PC-9 (cell line): ENCODE measurements at regions not wholly inside any gene's neighbourhood (a gene's known extent, or its start where the extent isn't known, plus 50 kb on each side); places are given as distances from the start of the nearest gene placed in this dataset.

Source experiments
- BruUV-seq: library from RNA; stranded (reverse); fragments of 400-500 nt; replicated peaks from 2 replicates; lab custom pipeline; 2021; lab: Mats Ljungman, UMichigan
- CTCF ChIA-PET: fragments of 300-600 bp; sonication (Branson Sonifier 250); formaldehyde crosslinking; loops from one replicate; lab custom pipeline; 2022; ENCODE audit warnings: antibody characterized with exemption; lab: Charles Lee
- POLR2A ChIA-PET: fragments of 300-600 bp; sonication (Branson Sonifier 250); formaldehyde crosslinking; loops from one replicate; lab custom pipeline; 2022; ENCODE audit warnings: antibody characterized with exemption; ENCODE audit not compliant: unreplicated experiment; lab: Charles Lee
- DNase-seq, 2 experiments: peaks; one replicate each; pipeline versions ENCODE4 v3.0.0 to v3.0.0-alpha.2; 2015 to 2022; ENCODE audit warnings: mixed read lengths in 1 of 2
- H2AFZ ChIP-seq: fragments of 200-600 bp; sonication (generic); 2 replicates; pipeline ENCODE4 v1.8.1; 2017; ENCODE audit warnings: antibody characterized with exemption
- H3F3A ChIP-seq: fragments of 200-600 bp; sonication (generic); 2 replicates; pipeline ENCODE4 v1.8.1; 2017; ENCODE audit warnings: antibody characterized with exemption, mild to moderate bottlenecking, low read depth; ENCODE audit not compliant: insufficient read depth
- H3K27ac ChIP-seq: fragments of 200-600 bp; sonication (generic); 2 replicates; pipeline ENCODE4 v1.6.1; 2016; ENCODE audit warnings: mixed run types
- H3K27me3 ChIP-seq: fragments of 200-600 bp; sonication (generic); 2 replicates; pipeline ENCODE4 v1.6.1; 2016; ENCODE audit warnings: low read depth, mixed run types; ENCODE audit not compliant: insufficient read depth
- H3K36me3 ChIP-seq: fragments of 200-600 bp; sonication (generic); 2 replicates; pipeline ENCODE4 v1.6.1; 2016; ENCODE audit warnings: low read depth, mixed run types
- H3K4me1 ChIP-seq: fragments of 200-600 bp; sonication (generic); replicated peaks from 2 replicates; pipeline ENCODE4 v1.6.1; 2016; ENCODE audit warnings: mixed run types; ENCODE audit not compliant: insufficient read depth
- H3K4me2 ChIP-seq: fragments of 200-600 bp; sonication (generic); 2 replicates; pipeline ENCODE4 v1.6.1; 2017; ENCODE audit warnings: mixed run types
- H3K4me3 ChIP-seq: fragments of 200-600 bp; sonication (generic); 2 replicates; pipeline ENCODE4 v1.6.1; 2016; ENCODE audit warnings: mixed run types
- H3K79me2 ChIP-seq: fragments of 200-600 bp; sonication (generic); 2 replicates; pipeline ENCODE4 v1.6.1; 2017; ENCODE audit warnings: low read depth, mixed run types
- H3K9me2 ChIP-seq: fragments of 200-600 bp; sonication (generic); 2 replicates; pipeline ENCODE4 v1.8.1; 2017; ENCODE audit warnings: mild to moderate bottlenecking; ENCODE audit not compliant: insufficient read depth
- H3K9me3 ChIP-seq: fragments of 200-600 bp; sonication (generic); 2 replicates; pipeline ENCODE4 v1.8.1; 2016; ENCODE audit warnings: low read depth; ENCODE audit not compliant: insufficient read depth
- H4K20me1 ChIP-seq: fragments of 200-600 bp; sonication (generic); 2 replicates; pipeline ENCODE4 v1.8.1; 2017; ENCODE audit not compliant: insufficient read depth
- EZH2 ChIP-seq: fragments of 200-600 bp; sonication (generic); IDR thresholded peaks from 2 replicates; pipeline ENCODE4 v1.8.0; 2017; ENCODE audit warnings: antibody characterized with exemption, low read depth
- intact Hi-C: fragments of 100-400 bp; cut with micrococcal nuclease; formaldehyde crosslinking; loops from one replicate; pipeline ENCODE4 v1.10.0; 2022; ENCODE audit not compliant: unreplicated experiment
- TF ChIP-seq, protein P1 (sequence below): fragments of 200-600 bp; sonication (generic); conservative IDR thresholded peaks from 2 replicates; pipeline ENCODE4 v1.6.1; 2017; ENCODE audit warnings: mixed run types, antibody characterized with exemption, mild to moderate bottlenecking, moderate library complexity

GRCh38 chr11:95365348-95365747 lies 134.3 kb upstream of the SESN3 start:
- Histone ChIP-seq H3K79me2 (no peaks in the 10 kb centered on the region), H3K4me3 (no peak overlapping the region), H3K4me2 (no peak overlapping the region), H4K20me1 (no peaks in the 10 kb centered on the region), H3K4me1 (peaks cover 7% of the 10 kb centered on the region; the same call in 1 of the 2 replicates), H3F3A (no peaks in the 10 kb centered on the region), H3K9me2 (no peaks in the 10 kb centered on the region), H3K9me3 (no peaks in the 10 kb centered on the region), H3K27me3 (no peaks in the 10 kb centered on the region; the same call in 1 of the 2 replicates), H2AFZ (no peak overlapping the region), H3K27ac (no peak overlapping the region), H3K36me3 (no peaks in the 10 kb centered on the region)
- CTCF ChIA-PET, result no interaction called here
- TF ChIP-seq EZH2, result no peak
- TF ChIP-seq, protein P1, sequence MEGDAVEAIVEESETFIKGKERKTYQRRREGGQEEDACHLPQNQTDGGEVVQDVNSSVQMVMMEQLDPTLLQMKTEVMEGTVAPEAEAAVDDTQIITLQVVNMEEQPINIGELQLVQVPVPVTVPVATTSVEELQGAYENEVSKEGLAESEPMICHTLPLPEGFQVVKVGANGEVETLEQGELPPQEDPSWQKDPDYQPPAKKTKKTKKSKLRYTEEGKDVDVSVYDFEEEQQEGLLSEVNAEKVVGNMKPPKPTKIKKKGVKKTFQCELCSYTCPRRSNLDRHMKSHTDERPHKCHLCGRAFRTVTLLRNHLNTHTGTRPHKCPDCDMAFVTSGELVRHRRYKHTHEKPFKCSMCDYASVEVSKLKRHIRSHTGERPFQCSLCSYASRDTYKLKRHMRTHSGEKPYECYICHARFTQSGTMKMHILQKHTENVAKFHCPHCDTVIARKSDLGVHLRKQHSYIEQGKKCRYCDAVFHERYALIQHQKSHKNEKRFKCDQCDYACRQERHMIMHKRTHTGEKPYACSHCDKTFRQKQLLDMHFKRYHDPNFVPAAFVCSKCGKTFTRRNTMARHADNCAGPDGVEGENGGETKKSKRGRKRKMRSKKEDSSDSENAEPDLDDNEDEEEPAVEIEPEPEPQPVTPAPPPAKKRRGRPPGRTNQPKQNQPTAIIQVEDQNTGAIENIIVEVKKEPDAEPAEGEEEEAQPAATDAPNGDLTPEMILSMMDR, result no peak
- intact Hi-C loops, result no loop called here
- BruUV-seq, result no TSS peak
- no peak for DNase-seq
- POLR2A ChIA-PET, result no interaction called here

DNA sequence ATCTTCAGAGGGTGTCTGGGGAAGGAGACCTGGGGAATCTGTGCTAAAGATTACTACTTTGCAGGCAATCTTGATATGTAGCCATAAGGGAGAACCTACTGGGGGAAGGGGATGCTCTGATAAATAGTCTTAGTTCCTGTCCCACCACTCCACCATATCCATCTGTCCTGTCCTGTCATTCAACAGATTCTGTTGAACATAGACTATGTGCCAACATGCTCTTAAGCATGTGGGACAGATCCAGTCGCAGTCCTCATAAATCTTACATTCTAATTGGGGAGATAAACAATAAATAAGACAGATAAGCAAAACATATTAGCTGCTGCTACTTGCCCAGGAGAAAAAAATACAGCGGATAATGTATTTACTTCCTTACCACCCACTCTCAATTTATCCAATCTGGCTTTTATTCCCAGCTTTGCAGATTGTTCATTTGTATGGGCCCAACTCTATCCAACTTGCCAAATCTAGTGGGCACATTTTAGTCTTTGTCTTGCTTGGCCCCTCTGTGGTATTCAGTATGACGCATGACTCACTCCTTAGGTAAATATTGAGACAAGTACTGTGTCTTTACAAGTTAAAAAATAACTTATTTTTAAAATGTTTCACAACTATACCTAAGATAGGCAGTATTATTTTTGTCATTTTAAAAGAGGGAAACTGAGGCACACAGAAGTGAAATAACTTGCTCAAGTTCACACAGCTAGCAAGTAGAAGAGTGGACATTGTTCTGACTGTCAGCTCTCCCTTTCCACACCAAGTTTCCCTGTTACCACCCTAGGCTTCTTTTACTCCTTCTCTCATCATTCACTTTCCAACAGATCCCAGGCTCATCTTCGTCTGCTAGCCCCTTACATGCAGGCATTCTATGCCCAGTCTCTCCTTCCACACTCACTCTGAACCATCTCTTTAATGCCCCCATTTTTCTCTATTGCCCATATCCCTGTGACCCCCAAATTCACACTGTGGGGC lies 133.6 kb upstream of the SESN3 start:
- Histone ChIP-seq H3K4me3 (no peak overlapping the region), H3K9me3 (no peaks in the 10 kb centered on the region)

GRCh38 chr11:95363708-95364107 lies 132.7 kb upstream of the SESN3 start:
- no TSS peak for BruUV-seq
- POLR2A ChIA-PET, result no interaction called here
- H3K79me2 ChIP-seq, result no peaks in the 10 kb centered on the region
- peaks cover 7% of the 10 kb centered on the region; the same call in 1 of the 2 replicates for H3K4me1 ChIP-seq
- no peak overlapping the region for H3K4me2 ChIP-seq
- no peaks in the 10 kb centered on the region; the same call in 1 of the 2 replicates for H3K27me3 ChIP-seq
- intact Hi-C loops, result no loop called here
- CTCF ChIA-PET, result no interaction called here
- no peaks in the 10 kb centered on the region for H3K36me3 ChIP-seq
- no peaks in the 10 kb centered on the region for H3K9me2 ChIP-seq
- DNase-seq, result no peak
- no peak overlapping the region for H3K27ac ChIP-seq
- H2AFZ ChIP-seq, result no peak overlapping the region
- no peaks in the 10 kb centered on the region for H3K9me3 ChIP-seq
- no peaks in the 10 kb centered on the region for H3F3A ChIP-seq
- no peaks in the 10 kb centered on the region for H4K20me1 ChIP-seq
- TF ChIP-seq, protein P1, result no peak
- no peak for TF ChIP-seq EZH2
- no peak overlapping the region for H3K4me3 ChIP-seq

More for the DNA sequence above, 133.6 kb upstream of the SESN3 start:
- Histone ChIP-seq H2AFZ (no peak overlapping the region), H3K9me2 (no peaks in the 10 kb centered on the region), H3K4me2 (no peak overlapping the region), H3F3A (no peaks in the 10 kb centered on the region), H3K27me3 (no peaks in the 10 kb centered on the region; the same call in 1 of the 2 replicates), H3K36me3 (no peaks in the 10 kb centered on the region), H3K79me2 (no peaks in the 10 kb centered on the region), H3K4me1 (peaks cover 7% of the 10 kb centered on the region; the same call in 1 of the 2 replicates), H4K20me1 (no peaks in the 10 kb centered on the region), H3K27ac (no peak overlapping the region)
- DNase-seq, result no peak
- CTCF ChIA-PET, result no interaction called here
- intact Hi-C loops, result no loop called here
- no TSS peak for BruUV-seq
- POLR2A ChIA-PET, result no interaction called here
- TF ChIP-seq, protein P1, result no peak
- TF ChIP-seq EZH2, result no peak
